Right atrium auricular region (tissue), 2 donors: ENCODE measurements at regions not wholly inside any gene's neighbourhood (a gene's known extent, or its start where the extent isn't known, plus 50 kb on each side); places are given as distances from the start of the nearest gene placed in this dataset.

Experiments used
- DNase-seq: peaks from one replicate; pipeline ENCODE4 v3.0.0-alpha.2; 2019; ENCODE audit warnings: low spot score
- H3K27ac ChIP-seq, 2 donors: fragments of 200-600 bp; sonication (generic); 1 replicate in 1 of 2; 2 replicates in 1 of 2; pipeline ENCODE4 v1.5.1; 2016 to 2019
- H3K27me3 ChIP-seq, 2 donors: fragments of 200-600 bp; sonication (generic); one replicate each; pipeline versions ENCODE4 v1.5.1 to v1.6.0; 2017 to 2019
- H3K36me3 ChIP-seq: fragments of 200-600 bp; sonication (generic); one replicate; pipeline ENCODE4 v1.5.1; 2016
- H3K4me1 ChIP-seq, 2 donors: fragments of 200-600 bp; sonication (generic); one replicate each; pipeline versions ENCODE4 v1.5.1 to v1.6.0; 2017 to 2019
- H3K4me3 ChIP-seq, 2 donors: fragments of 200-600 bp; sonication (generic); 1 replicate in 1 of 2; 2 replicates in 1 of 2; pipeline ENCODE4 v1.5.1; 2017 to 2019; ENCODE audit warnings: mild to moderate bottlenecking in 1 of 2, moderate library complexity in 1 of 2
- H3K9me3 ChIP-seq, 2 donors: fragments of 200-600 bp; sonication (generic); one replicate each; pipeline ENCODE4 v1.5.1; 2019
- TF ChIP-seq, protein P1 (sequence below), 2 donors: fragments of 200-600 bp; sonication (generic); IDR thresholded peaks; one replicate each; pipeline ENCODE4 v1.5.1; 2019; ENCODE audit warnings: antibody characterized with exemption in 2 of 2

DNA sequence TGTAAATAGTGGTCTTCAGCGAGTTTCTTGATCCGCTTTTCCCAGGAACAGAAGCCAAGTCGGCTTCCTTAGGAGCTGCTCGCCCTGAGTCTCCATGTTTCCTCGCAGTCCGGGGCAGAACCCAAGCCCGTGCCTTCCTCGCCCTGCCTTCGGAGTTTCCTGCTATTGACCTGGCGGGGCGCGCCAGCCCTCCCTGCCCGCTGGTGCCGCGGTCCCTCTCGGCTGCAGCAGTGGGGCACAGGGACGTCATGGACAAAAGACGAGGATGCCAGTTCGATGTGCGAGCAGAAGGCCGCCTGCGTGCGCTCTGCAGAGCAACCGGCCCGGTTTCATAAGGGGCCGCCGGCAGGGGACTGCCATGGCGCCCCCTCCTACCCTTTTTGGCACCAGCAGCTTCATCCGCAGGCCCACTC, 156.6 kb downstream of the TM9SF2 start:
- DNase-seq: peak; percentile 64
- no peaks in the 10 kb centered on the region for H3K9me3 ChIP-seq
- H3K27me3 ChIP-seq: no peaks in the 10 kb centered on the region
- peak overlapping the region; percentile 76 to 81 for H3K27ac ChIP-seq
- peaks cover 0 to 10% of the 10 kb centered on the region in 2 donors for H3K4me1 ChIP-seq
- TF ChIP-seq, protein P1, sequence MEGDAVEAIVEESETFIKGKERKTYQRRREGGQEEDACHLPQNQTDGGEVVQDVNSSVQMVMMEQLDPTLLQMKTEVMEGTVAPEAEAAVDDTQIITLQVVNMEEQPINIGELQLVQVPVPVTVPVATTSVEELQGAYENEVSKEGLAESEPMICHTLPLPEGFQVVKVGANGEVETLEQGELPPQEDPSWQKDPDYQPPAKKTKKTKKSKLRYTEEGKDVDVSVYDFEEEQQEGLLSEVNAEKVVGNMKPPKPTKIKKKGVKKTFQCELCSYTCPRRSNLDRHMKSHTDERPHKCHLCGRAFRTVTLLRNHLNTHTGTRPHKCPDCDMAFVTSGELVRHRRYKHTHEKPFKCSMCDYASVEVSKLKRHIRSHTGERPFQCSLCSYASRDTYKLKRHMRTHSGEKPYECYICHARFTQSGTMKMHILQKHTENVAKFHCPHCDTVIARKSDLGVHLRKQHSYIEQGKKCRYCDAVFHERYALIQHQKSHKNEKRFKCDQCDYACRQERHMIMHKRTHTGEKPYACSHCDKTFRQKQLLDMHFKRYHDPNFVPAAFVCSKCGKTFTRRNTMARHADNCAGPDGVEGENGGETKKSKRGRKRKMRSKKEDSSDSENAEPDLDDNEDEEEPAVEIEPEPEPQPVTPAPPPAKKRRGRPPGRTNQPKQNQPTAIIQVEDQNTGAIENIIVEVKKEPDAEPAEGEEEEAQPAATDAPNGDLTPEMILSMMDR (IDR thresholded peaks at IDR 0.05): no peak
- peak overlapping the region; percentile 44 to 63 for H3K4me3 ChIP-seq
- no peaks in the 10 kb centered on the region for H3K36me3 ChIP-seq

DNA sequence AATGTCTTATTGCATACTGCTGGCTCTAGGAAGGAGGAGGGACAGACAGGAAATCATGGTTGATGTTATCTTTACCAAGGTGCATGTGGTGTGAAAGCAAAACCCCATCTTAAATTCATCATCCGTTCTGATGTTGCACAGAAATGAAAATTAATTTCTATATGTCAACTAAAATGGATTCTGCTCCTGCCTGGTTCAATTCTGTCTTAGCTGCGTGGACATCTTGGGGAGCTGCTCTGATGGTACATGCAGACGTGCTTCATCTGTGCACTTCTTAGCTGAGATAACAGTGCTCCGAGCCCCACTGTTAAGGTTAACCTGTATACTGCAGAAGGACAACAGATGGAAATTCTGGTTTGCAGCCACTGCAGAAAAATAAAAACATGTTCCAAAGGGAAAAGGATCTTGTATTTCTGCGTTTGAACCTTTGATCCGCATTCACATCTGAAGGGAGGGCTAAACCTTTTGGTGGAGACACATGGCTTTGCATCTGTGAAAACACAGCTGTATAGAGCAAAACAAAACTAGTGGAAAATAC, 155.6 kb downstream of the TM9SF2 start:
- Histone ChIP-seq H3K9me3 (no peaks in the 10 kb centered on the region), H3K27ac (no peak overlapping the region), H3K36me3 (no peaks in the 10 kb centered on the region), H3K4me3 (no peak overlapping the region), H3K27me3 (no peaks in the 10 kb centered on the region), H3K4me1 (peaks cover 0 to 10% of the 10 kb centered on the region in 2 donors)
- TF ChIP-seq, protein P1 (IDR thresholded peaks at IDR 0.05): no peak
- no peak for DNase-seq

DNA sequence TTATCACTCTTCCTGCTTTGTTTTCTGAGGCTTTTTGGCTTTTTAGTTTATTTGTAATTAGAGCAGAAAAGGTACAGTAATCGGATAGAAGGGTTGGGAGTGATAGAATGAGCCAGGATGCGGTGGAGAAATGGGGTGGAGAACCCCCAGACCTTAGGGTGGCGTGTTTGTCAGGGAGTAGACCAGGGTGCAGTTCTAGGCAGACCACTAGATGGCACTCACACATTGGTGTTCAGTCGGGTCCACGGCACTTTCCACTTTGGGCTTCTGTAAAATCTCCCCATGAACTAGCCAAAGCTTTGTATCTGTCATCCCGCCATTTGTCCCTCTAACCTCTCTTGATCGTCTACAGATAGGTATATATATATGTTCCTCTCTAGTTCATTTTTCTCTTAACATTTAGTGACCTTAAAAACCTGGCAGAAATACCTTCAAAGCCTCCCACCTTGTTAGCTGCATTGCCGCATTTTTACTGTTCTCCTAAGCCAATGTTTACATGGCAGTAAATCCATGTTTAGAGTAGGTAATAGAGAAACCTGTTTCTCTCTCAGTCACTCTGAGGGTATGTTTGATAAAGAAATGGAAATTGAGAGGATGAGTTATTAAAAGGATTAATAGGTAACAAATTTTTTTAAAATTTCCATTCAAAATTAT, 154.9 kb downstream of the TM9SF2 start:
- H3K27me3 ChIP-seq: no peaks in the 10 kb centered on the region
- peak; percentile 86 for DNase-seq
- H3K4me3 ChIP-seq: no peak overlapping the region
- H3K4me1 ChIP-seq: peaks cover 0 to 10% of the 10 kb centered on the region in 2 donors
- TF ChIP-seq, protein P1 (IDR thresholded peaks at IDR 0.05): peak; percentile 86 to 93
- no peaks in the 10 kb centered on the region for H3K9me3 ChIP-seq
- no peak overlapping the region for H3K27ac ChIP-seq
- no peaks in the 10 kb centered on the region for H3K36me3 ChIP-seq

DNA sequence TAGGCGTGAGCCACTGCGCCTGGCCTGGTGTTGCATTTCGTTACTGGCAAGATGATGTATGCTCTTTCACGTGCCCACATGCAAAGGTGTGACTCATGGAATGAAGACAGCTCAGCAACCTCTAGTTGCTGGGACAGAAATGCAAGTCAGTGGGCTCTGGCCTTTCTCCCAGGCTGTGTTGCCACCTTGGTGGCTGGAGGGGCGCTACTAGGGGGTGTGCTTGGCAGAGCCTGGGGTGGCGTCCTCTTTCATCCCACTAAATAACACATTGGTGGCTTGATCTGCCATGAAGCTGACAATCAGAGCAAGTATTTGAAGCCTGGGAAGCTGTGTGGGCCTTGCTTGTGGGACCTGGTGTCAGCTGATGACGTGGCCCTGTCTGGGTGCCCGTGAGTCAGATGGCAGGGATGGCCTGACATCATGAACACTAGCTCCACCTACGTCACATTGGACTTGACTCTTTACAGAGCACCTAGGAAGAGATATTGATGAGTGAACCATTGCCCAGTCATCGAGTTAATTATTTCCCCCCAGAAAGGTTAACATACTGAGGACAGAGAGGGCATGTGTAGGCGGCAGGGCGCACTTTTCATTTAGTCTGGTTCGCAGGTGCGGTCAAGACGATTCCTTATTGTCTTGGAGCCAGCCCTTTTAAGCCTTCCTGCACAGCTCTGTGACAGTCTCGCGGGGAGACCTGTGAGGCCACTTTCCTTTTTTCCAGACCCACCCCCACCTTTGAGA, 154.2 kb downstream of the TM9SF2 start:
- H3K36me3 ChIP-seq: no peaks in the 10 kb centered on the region
- H3K4me3 ChIP-seq: no peak overlapping the region
- no peak overlapping the region for H3K27ac ChIP-seq
- no peak for DNase-seq
- peaks cover 0 to 10% of the 10 kb centered on the region in 2 donors for H3K4me1 ChIP-seq
- no peaks in the 10 kb centered on the region for H3K9me3 ChIP-seq
- TF ChIP-seq, protein P1 (IDR thresholded peaks at IDR 0.05): no peak
- H3K27me3 ChIP-seq: no peaks in the 10 kb centered on the region

DNA sequence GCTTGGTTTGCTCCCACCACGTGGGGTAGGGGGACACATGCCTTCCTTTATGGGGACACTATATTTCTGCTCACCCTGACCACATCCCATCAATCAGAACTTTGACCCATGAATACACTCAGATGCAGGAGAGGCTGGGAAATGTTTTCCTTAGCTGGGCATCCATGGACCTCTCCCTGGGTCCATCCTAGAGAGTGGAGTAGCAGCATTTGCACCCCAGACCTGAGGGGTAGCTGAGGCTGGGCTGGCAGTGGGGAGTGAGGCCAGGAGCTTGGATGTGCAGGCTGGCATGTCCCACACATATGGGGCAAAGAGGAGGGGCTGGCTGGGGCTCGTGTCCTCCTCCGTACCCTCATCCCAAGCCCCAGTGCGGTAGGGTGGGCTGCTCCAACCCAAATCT, 152.8 kb downstream of the TM9SF2 start:
- Histone ChIP-seq H3K36me3 (no peaks in the 10 kb centered on the region), H3K9me3 (no peaks in the 10 kb centered on the region), H3K27me3 (no peaks in the 10 kb centered on the region), H3K4me3 (no peak overlapping the region), H3K27ac (no peak overlapping the region), H3K4me1 (peaks cover 0 to 10% of the 10 kb centered on the region in 2 donors)
- DNase-seq: no peak
- TF ChIP-seq, protein P1 (IDR thresholded peaks at IDR 0.05): no peak
